PC-3 (cell line): ENCODE measurements at regions not wholly inside any gene's neighbourhood (a gene's known extent, or its start where the extent isn't known, plus 50 kb on each side); places are given as distances from the start of the nearest gene placed in this dataset.

Experiments used
- ATAC-seq: fragments of 200-7000 bp; cut with Tn5 transposase; 2 replicates; pipeline ENCODE4 v1.9.1; 2020; ENCODE audit warnings: mild to moderate bottlenecking, moderate library complexity
- BruUV-seq: library from RNA; stranded (reverse); fragments of 400-500 nt; replicated peaks from 2 replicates; lab custom pipeline; 2021; lab: Mats Ljungman, UMichigan
- CTCF ChIA-PET: fragments of 300-600 bp; sonication (Branson Sonifier 250); formaldehyde crosslinking; loops from one replicate; lab custom pipeline; 2022; ENCODE audit warnings: antibody characterized with exemption; lab: Charles Lee
- POLR2A ChIA-PET: fragments of 300-600 bp; sonication (Branson Sonifier 250); formaldehyde crosslinking; loops from one replicate; lab custom pipeline; 2022; ENCODE audit warnings: antibody characterized with exemption; ENCODE audit not compliant: unreplicated experiment; lab: Charles Lee
- DNase-seq: peaks from one replicate; pipeline ENCODE4 v3.0.0-alpha.2; 2015
- H2AFZ ChIP-seq: fragments of 300-600 bp; sonication (generic); 2 replicates; pipeline ENCODE4 v1.6.0; 2016; ENCODE audit warnings: antibody characterized with exemption, low read length
- H3F3A ChIP-seq: fragments of 300-600 bp; sonication (generic); one replicate; pipeline ENCODE4 v1.6.0; 2017; ENCODE audit warnings: antibody characterized with exemption, low read length, control low read depth, mild to moderate bottlenecking; ENCODE audit not compliant: unreplicated experiment
- H3K27ac ChIP-seq: fragments of 300-600 bp; sonication (generic); 2 replicates; pipeline ENCODE4 v1.5.1; 2016; ENCODE audit warnings: mild to moderate bottlenecking, low read length
- H3K27me3 ChIP-seq: fragments of 300-600 bp; sonication (generic); 2 replicates; pipeline ENCODE4 v1.6.1; 2016; ENCODE audit warnings: low read length, mixed read lengths
- H3K36me3 ChIP-seq: fragments of 300-600 bp; sonication (generic); 2 replicates; pipeline ENCODE4 v1.6.1; 2016; ENCODE audit warnings: low read depth, mixed run types, low read length, mixed read lengths
- H3K4me1 ChIP-seq: fragments of 300-600 bp; sonication (generic); 2 replicates; pipeline ENCODE4 v1.5.1; 2016; ENCODE audit warnings: low read length; ENCODE audit not compliant: insufficient read depth
- H3K4me2 ChIP-seq: fragments of 300-600 bp; sonication (generic); 2 replicates; pipeline ENCODE4 v1.6.0; 2016; ENCODE audit warnings: low read length
- H3K4me3 ChIP-seq: fragments of 300-600 bp; sonication (generic); 2 replicates; pipeline ENCODE4 v1.5.1; 2016; ENCODE audit warnings: mild to moderate bottlenecking, low read length, mixed read lengths
- H3K79me2 ChIP-seq: fragments of 300-600 bp; sonication (generic); 2 replicates; pipeline ENCODE4 v1.6.1; 2017; ENCODE audit warnings: low read length, mixed read lengths
- H3K9ac ChIP-seq: fragments of 300-600 bp; sonication (generic); 2 replicates; pipeline ENCODE4 v1.6.0; 2016; ENCODE audit warnings: mild to moderate bottlenecking, low read length
- H3K9me2 ChIP-seq: fragments of 300-600 bp; sonication (generic); replicated peaks from 2 replicates; pipeline ENCODE4 v1.6.1; 2016; ENCODE audit warnings: mixed run types, low read length, mixed read lengths
- H3K9me3 ChIP-seq: fragments of 300-600 bp; sonication (generic); 2 replicates; pipeline ENCODE4 v1.6.1; 2016; ENCODE audit warnings: low read length, mixed read lengths
- H4K20me1 ChIP-seq: fragments of 300-600 bp; sonication (generic); 2 replicates; pipeline ENCODE4 v1.6.1; 2016; ENCODE audit warnings: low read length, mixed read lengths
- CTCF ChIP-seq: fragments of 300-600 bp; sonication (generic); conservative IDR thresholded peaks from 2 replicates; pipeline ENCODE4 v1.5.1; 2017; ENCODE audit warnings: antibody characterized with exemption, low read depth, mild to moderate bottlenecking, low read length
- EZH2 ChIP-seq: fragments of 300-600 bp; sonication (generic); IDR thresholded peaks from one replicate; pipeline ENCODE4 v1.6.1; 2017; ENCODE audit warnings: antibody characterized with exemption, mild to moderate bottlenecking, low read length; ENCODE audit not compliant: unreplicated experiment
- EZH2phosphoT487 ChIP-seq: fragments of 300-600 bp; sonication (generic); IDR thresholded peaks from 2 replicates; pipeline ENCODE4 v1.6.1; 2018; ENCODE audit warnings: mild to moderate bottlenecking, antibody characterized with exemption, low read length, borderline replicate concordance
- intact Hi-C: fragments of 100-400 bp; cut with micrococcal nuclease; formaldehyde crosslinking; loops from 2 replicates; pipeline ENCODE4 v1.9.0; 2023

- Histone ChIP-seq H3K4me2 (peak overlapping the region; percentile 98), H3K4me1 (peaks cover 51% of the 10 kb centered on the region), H3K9me3 (no peaks in the 10 kb centered on the region), H3K79me2 (peaks cover 75% of the 10 kb centered on the region), H3K9ac (peak overlapping the region; percentile 82), H3F3A (no peaks in the 10 kb centered on the region), H3K9me2 (no peaks in the 10 kb centered on the region), H3K4me3 (peak overlapping the region; percentile 81), H4K20me1 (no peaks in the 10 kb centered on the region), H3K36me3 (no peaks in the 10 kb centered on the region), H2AFZ (peak overlapping the region; percentile 59), H3K27me3 (no peaks in the 10 kb centered on the region), H3K27ac (peak overlapping the region; percentile 63)
- BruUV-seq = no TSS peak
- TF ChIP-seq EZH2phosphoT487 (no peak), CTCF (no peak), EZH2 (no peak)
- ChIA-PET CTCF (interaction anchor here (0.7 kb wide), 1 partner anchor 38 kb away, joined by 3 read pairs; no protein-coding TSS in a partner anchor), POLR2A (no interaction called here)
- DNase-seq = peak; percentile 63
- peak; percentile 45 for ATAC-seq
- intact Hi-C loops = loop anchor here (5.0 kb wide), 1 partner anchor 43 kb away; no protein-coding TSS in a partner anchor
Observed at GRCh38 chr22:46043816-46044620, 67.1 kb upstream of the WNT7B start.

GRCh38 chr22:46044621-46045458 lies 67.9 kb upstream of the WNT7B start:
- TF ChIP-seq EZH2 (no peak), CTCF (no peak), EZH2phosphoT487 (no peak)
- no peaks in the 10 kb centered on the region for H3K9me3 ChIP-seq
- peak overlapping the region; percentile 98 for H3K4me2 ChIP-seq
- intact Hi-C loops = loop anchor here (5.0 kb wide), 1 partner anchor 42 kb away; no protein-coding TSS in a partner anchor
- peak overlapping the region; percentile 81 for H3K4me3 ChIP-seq
- CTCF ChIA-PET = interaction anchor here (1.0 kb wide), 1 partner anchor 8 kb away, joined by 3 read pairs; no protein-coding TSS in a partner anchor
- BruUV-seq = no TSS peak
- POLR2A ChIA-PET = no interaction called here
- H3K79me2 ChIP-seq = peaks cover 77% of the 10 kb centered on the region
- no peaks in the 10 kb centered on the region for H4K20me1 ChIP-seq
- H3K9ac ChIP-seq = peak overlapping the region; percentile 82
- H3K36me3 ChIP-seq = no peaks in the 10 kb centered on the region
- peak overlapping the region; percentile 63 for H3K27ac ChIP-seq
- no peaks in the 10 kb centered on the region for H3F3A ChIP-seq
- no peaks in the 10 kb centered on the region for H3K9me2 ChIP-seq
- peaks cover 51% of the 10 kb centered on the region for H3K4me1 ChIP-seq
- peak overlapping the region; percentile 59 for H2AFZ ChIP-seq
- no peaks in the 10 kb centered on the region for H3K27me3 ChIP-seq
- DNase-seq = no peak
- peak; percentile 14 for ATAC-seq
